SK-N-MC (cell line): ENCODE measurements at regions not wholly inside any gene's neighbourhood (a gene's known extent, or its start where the extent isn't known, plus 50 kb on each side); places are given as distances from the start of the nearest gene placed in this dataset.

Experiments used
- DNase-seq: peaks from one replicate; pipeline ENCODE4 v3.0.0-alpha.2; 2011; ENCODE audit warnings: low read depth, low spot score
- H3K27ac ChIP-seq: fragments of 200-600 bp; sonication (generic); 2 replicates; pipeline ENCODE4 v1.5.1; 2016; ENCODE audit warnings: mixed run types
- H3K36me3 ChIP-seq: fragments of 200-600 bp; sonication (generic); 2 replicates; pipeline ENCODE4 v1.6.1; 2017; ENCODE audit warnings: antibody characterized with exemption, low read length, mixed read lengths; ENCODE audit not compliant: insufficient read depth
- H3K4me3 ChIP-seq: fragments of 200-600 bp; sonication (generic); 2 replicates; pipeline ENCODE4 v1.5.1; 2016
- H3K9ac ChIP-seq: fragments of 200-600 bp; sonication (generic); 2 replicates; pipeline ENCODE4 v1.8.0; 2017; ENCODE audit warnings: mixed run types, mixed read lengths; ENCODE audit not compliant: insufficient read length
- H3K9me3 ChIP-seq: fragments of 200-600 bp; sonication (generic); 2 replicates; pipeline ENCODE4 v1.6.1; 2017; ENCODE audit warnings: low read depth, mild to moderate bottlenecking, antibody characterized with exemption, low read length, moderate library complexity, mixed read lengths
- EZH2 ChIP-seq: fragments of 200-600 bp; sonication (generic); IDR thresholded peaks from one replicate; pipeline ENCODE4 v1.6.1; 2017; ENCODE audit warnings: antibody characterized with exemption
- FOXP2 ChIP-seq: optimal IDR thresholded peaks from 2 replicates; pipeline ENCODE3; 2011; ENCODE audit warnings: mild to moderate bottlenecking, moderate library complexity; ENCODE audit not compliant: insufficient read depth; ENCODE audit errors: extremely low read length, control extremely low read depth
- POLR2AphosphoS5 ChIP-seq: IDR thresholded peaks from 2 replicates; pipeline ENCODE4 v1.6.1; 2012; ENCODE audit warnings: mild to moderate bottlenecking, low read depth, low read length, borderline replicate concordance

DNA sequence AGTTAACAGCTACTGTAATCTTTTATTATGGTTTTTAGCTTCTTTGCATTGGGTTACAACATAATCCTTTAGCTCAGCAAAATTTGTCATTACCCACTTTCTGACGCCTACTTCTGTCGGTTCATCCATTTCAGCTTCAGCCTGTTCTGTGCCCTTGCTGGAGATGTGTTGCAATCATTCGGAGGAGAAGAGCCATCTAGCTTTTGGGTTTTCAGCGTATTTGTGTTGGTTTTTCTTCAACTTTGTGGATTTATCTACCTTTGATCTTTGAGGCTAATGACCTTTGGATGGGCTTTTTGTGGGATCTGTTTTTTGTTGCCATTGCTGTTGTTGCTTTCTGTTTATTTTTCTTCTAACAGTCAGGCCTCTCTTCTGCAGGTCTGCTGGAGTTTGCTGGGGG lies 69.2 kb upstream of the ATXN7L3B start:
- no peaks in the 10 kb centered on the region for H3K36me3 ChIP-seq
- no peak for DNase-seq
- no peak overlapping the region for H3K4me3 ChIP-seq
- H3K9ac ChIP-seq: no peak overlapping the region
- no peaks in the 10 kb centered on the region for H3K9me3 ChIP-seq
- TF ChIP-seq EZH2: no peak
- H3K27ac ChIP-seq: no peak overlapping the region

DNA sequence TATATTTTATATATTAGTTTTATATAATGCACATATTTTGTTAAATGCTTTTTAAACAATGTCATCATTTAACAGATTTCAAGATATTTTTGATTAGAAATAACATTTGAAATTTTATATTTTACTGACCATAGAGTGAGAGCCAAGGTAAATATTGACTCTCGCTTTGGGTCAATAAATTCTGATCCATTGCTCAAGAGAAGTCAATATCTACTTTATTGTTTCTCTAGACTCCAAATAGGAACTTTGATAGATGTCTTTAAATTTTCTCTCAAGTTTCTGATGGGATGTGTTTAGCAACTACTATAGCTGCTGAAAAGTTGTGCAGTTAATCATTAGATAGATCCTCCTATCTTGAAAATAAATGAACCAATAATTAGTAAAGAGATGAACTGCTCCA lies 61.4 kb upstream of the ATXN7L3B start:
- H3K36me3 ChIP-seq: no peaks in the 10 kb centered on the region
- no peaks in the 10 kb centered on the region for H3K9me3 ChIP-seq
- DNase-seq: no peak
- H3K27ac ChIP-seq: no peak overlapping the region
- TF ChIP-seq POLR2AphosphoS5 (no peak), EZH2 (no peak), FOXP2 (no peak)
- H3K9ac ChIP-seq: no peak overlapping the region
- H3K4me3 ChIP-seq: no peak overlapping the region

DNA sequence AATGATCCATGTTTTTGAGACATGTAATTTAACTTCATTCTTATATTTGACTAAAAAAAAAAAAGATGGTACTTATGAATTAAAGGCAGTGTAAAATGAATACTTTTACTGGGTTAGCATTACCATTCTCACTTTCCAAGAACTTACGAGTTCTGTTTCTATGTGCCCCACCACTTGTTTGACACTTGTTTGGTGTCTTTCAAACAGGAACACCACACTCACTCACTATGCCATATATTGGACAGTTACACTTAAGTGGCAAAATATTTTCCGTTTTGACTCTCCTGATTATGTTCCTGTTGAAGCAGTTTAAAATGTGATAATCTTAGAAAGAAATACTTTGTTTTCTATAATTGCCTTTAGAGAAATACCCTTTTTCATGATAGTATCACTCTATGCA lies 56.6 kb upstream of the ATXN7L3B start:
- H3K36me3 ChIP-seq: no peaks in the 10 kb centered on the region
- no peak overlapping the region for H3K27ac ChIP-seq
- no peak overlapping the region for H3K4me3 ChIP-seq
- H3K9me3 ChIP-seq: no peaks in the 10 kb centered on the region
- DNase-seq: no peak
- TF ChIP-seq POLR2AphosphoS5 (no peak), EZH2 (no peak), FOXP2 (no peak)
- H3K9ac ChIP-seq: no peak overlapping the region

DNA sequence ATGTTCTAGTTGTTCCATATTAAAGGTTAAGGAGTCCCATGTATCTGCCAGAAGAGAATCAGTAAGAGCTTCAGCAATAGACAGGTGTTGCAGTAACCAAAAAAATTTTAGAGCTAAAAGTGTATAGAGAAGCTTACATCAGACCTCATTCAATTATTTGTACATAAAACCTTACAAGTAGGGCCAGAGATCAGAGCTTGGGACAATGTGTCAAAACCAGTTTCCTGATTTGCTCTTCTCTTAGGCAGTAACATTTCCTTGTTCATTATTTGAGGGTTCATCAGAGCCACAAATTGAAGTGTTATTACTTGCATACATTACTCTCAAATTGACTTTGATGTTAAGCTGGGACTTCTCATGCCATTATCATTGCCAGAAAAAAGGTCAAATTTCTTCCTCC lies 55.5 kb upstream of the ATXN7L3B start:
- no peak for TF ChIP-seq POLR2AphosphoS5
- TF ChIP-seq EZH2: no peak
- TF ChIP-seq FOXP2: no peak
- Histone ChIP-seq H3K9ac (no peak overlapping the region), H3K4me3 (no peak overlapping the region), H3K36me3 (no peaks in the 10 kb centered on the region), H3K9me3 (no peaks in the 10 kb centered on the region), H3K27ac (no peak overlapping the region)
- no peak for DNase-seq

DNA sequence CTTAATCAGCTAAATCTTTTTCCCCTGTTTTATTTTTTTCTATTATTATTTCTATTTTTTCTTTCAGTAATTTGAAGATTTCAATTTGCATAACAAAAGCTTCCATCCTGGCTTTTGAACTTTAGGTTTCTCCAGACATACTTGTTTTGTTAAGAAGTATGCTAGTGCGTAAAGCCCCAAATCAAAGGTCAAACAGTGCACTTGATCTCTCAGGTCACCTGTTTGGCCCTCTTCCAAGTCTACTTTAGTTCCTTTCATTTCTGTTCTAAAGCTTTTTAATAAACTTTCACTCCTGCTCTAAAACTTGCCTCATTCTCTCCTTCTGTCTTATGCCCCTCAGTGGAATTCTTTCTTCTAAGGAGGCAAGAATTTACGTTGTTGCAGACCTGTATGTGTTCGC lies 54.6 kb upstream of the ATXN7L3B start:
- no peak for DNase-seq

More for the DNA sequence above, 54.6 kb upstream of the ATXN7L3B start:
- Histone ChIP-seq H3K27ac (no peak overlapping the region), H3K4me3 (no peak overlapping the region), H3K36me3 (no peaks in the 10 kb centered on the region), H3K9me3 (no peaks in the 10 kb centered on the region), H3K9ac (no peak overlapping the region)
- TF ChIP-seq EZH2 (no peak), POLR2AphosphoS5 (no peak), FOXP2 (no peak)
